ENCODE measurements at regions not wholly inside any gene's neighbourhood (a gene's known extent, or its start where the extent isn't known, plus 50 kb on each side); places are given as distances from the start of the nearest gene placed in this dataset.

GRCh38 chr13:31881495-31881882, 142.2 kb downstream of the RXFP2 start:
- no peaks in the 10 kb centered on the region for H3K9me3 Mint-ChIP-seq
- no peak for DNase-seq
- no peaks in the 10 kb centered on the region for H3K36me3 Mint-ChIP-seq (ENCODE audit: low read depth)
- intact Hi-C loops (cut with micrococcal nuclease) = no loop called here
- no peak overlapping the region for H3K27ac Mint-ChIP-seq
- H3K27me3 Mint-ChIP-seq = peaks cover 18% of the 10 kb centered on the region
- H3K4me1 Mint-ChIP-seq = peaks cover 2% of the 10 kb centered on the region
- no peak overlapping the region for H3K4me3 Mint-ChIP-seq

- intact Hi-C loops (cut with micrococcal nuclease) = no loop called here
- Mint-ChIP-seq H3K4me1 (peaks cover 2% of the 10 kb centered on the region), H3K36me3 (ENCODE audit: low read depth) (no peaks in the 10 kb centered on the region), H3K4me3 (no peak overlapping the region), H3K27me3 (peaks cover 26% of the 10 kb centered on the region), H3K27ac (no peak overlapping the region), H3K9me3 (no peaks in the 10 kb centered on the region)
- no peak for DNase-seq
Measured at GRCh38 chr13:31882794-31883193, 143.5 kb downstream of the RXFP2 start.

- peak; percentile 31 for DNase-seq
- intact Hi-C loops (cut with micrococcal nuclease) = no loop called here
- H3K4me3 Mint-ChIP-seq = no peak overlapping the region
- peaks cover 29% of the 10 kb centered on the region for H3K27me3 Mint-ChIP-seq
- H3K36me3 Mint-ChIP-seq (ENCODE audit: low read depth) = no peaks in the 10 kb centered on the region
- no peaks in the 10 kb centered on the region for H3K9me3 Mint-ChIP-seq
- H3K27ac Mint-ChIP-seq = no peak overlapping the region
- H3K4me1 Mint-ChIP-seq = peaks cover 2% of the 10 kb centered on the region
Measured at GRCh38 chr13:31884556-31884955, 145.2 kb downstream of the RXFP2 start.

GRCh38 chr13:31885994-31886393, 145.6 kb upstream of the FRY start:
- no peaks in the 10 kb centered on the region for H3K36me3 Mint-ChIP-seq (ENCODE audit: low read depth)
- peaks cover 27% of the 10 kb centered on the region for H3K27me3 Mint-ChIP-seq
- peaks cover 2% of the 10 kb centered on the region for H3K4me1 Mint-ChIP-seq
- no peak overlapping the region for H3K4me3 Mint-ChIP-seq
- H3K27ac Mint-ChIP-seq = no peak overlapping the region
- peak; percentile 37 for DNase-seq
- intact Hi-C loops (cut with micrococcal nuclease) = no loop called here
- H3K9me3 Mint-ChIP-seq = no peaks in the 10 kb centered on the region

- H3K9me3 Mint-ChIP-seq = no peaks in the 10 kb centered on the region
- no peaks in the 10 kb centered on the region for H3K36me3 Mint-ChIP-seq (ENCODE audit: low read depth)
- no peak for DNase-seq
- H3K27ac Mint-ChIP-seq = no peak overlapping the region
- H3K4me3 Mint-ChIP-seq = no peak overlapping the region
- intact Hi-C loops (cut with micrococcal nuclease) = no loop called here
- no peaks in the 10 kb centered on the region for H3K4me1 Mint-ChIP-seq
- peaks cover 27% of the 10 kb centered on the region for H3K27me3 Mint-ChIP-seq
Measured at GRCh38 chr13:31887286-31887685, 144.3 kb upstream of the FRY start.

- no peaks in the 10 kb centered on the region for H3K4me1 Mint-ChIP-seq
- H3K9me3 Mint-ChIP-seq = no peaks in the 10 kb centered on the region
- H3K27ac Mint-ChIP-seq = no peak overlapping the region
- no peak for DNase-seq
- no peaks in the 10 kb centered on the region for H3K36me3 Mint-ChIP-seq (ENCODE audit: low read depth)
- intact Hi-C loops (cut with micrococcal nuclease) = no loop called here
- H3K4me3 Mint-ChIP-seq = no peak overlapping the region
- peaks cover 36% of the 10 kb centered on the region for H3K27me3 Mint-ChIP-seq
Measured at GRCh38 chr13:31890946-31891345, 140.6 kb upstream of the FRY start.

GRCh38 chr13:31891472-31891871, 140.1 kb upstream of the FRY start:
- intact Hi-C loops (cut with micrococcal nuclease) = no loop called here
- Mint-ChIP-seq H3K4me3 (no peak overlapping the region), H3K27ac (no peak overlapping the region), H3K27me3 (peaks cover 37% of the 10 kb centered on the region), H3K36me3 (ENCODE audit: low read depth) (no peaks in the 10 kb centered on the region), H3K4me1 (peaks cover under 1% of the 10 kb centered on the region), H3K9me3 (no peaks in the 10 kb centered on the region)
- DNase-seq = no peak

GRCh38 chr13:31894931-31895330, 136.6 kb upstream of the FRY start:
- intact Hi-C loops (cut with micrococcal nuclease) = no loop called here
- Mint-ChIP-seq H3K36me3 (ENCODE audit: low read depth) (no peaks in the 10 kb centered on the region), H3K4me3 (no peak overlapping the region), H3K4me1 (peaks cover 12% of the 10 kb centered on the region), H3K9me3 (no peaks in the 10 kb centered on the region), H3K27ac (no peak overlapping the region), H3K27me3 (peaks cover 25% of the 10 kb centered on the region)
- no peak for DNase-seq

GRCh38 chr13:31895691-31896090, 135.9 kb upstream of the FRY start:
- DNase-seq = no peak
- H3K27me3 Mint-ChIP-seq = peaks cover 29% of the 10 kb centered on the region
- no peaks in the 10 kb centered on the region for H3K9me3 Mint-ChIP-seq
- H3K4me1 Mint-ChIP-seq = peaks cover 12% of the 10 kb centered on the region
- H3K36me3 Mint-ChIP-seq (ENCODE audit: low read depth) = no peaks in the 10 kb centered on the region
- no peak overlapping the region for H3K4me3 Mint-ChIP-seq
- intact Hi-C loops (cut with micrococcal nuclease) = no loop called here
- no peak overlapping the region for H3K27ac Mint-ChIP-seq

- peaks cover 32% of the 10 kb centered on the region for H3K27me3 Mint-ChIP-seq
Measured at GRCh38 chr13:31896427-31896826, 135.1 kb upstream of the FRY start.

GRCh38 chr13:31898378-31899071, 133.0 kb upstream of the FRY start:
- H3K27me3 Mint-ChIP-seq = peaks cover 25% of the 10 kb centered on the region
- DNase-seq = peak; percentile 58

More at GRCh38 chr13:31896427-31896826, 135.1 kb upstream of the FRY start:
- Mint-ChIP-seq H3K4me3 (no peak overlapping the region), H3K9me3 (no peaks in the 10 kb centered on the region), H3K4me1 (peaks cover 12% of the 10 kb centered on the region), H3K27ac (no peak overlapping the region), H3K36me3 (ENCODE audit: low read depth) (no peaks in the 10 kb centered on the region)
- no peak for DNase-seq
- intact Hi-C loops (cut with micrococcal nuclease) = no loop called here

GRCh38 chr13:31901985-31902384, 129.6 kb upstream of the FRY start:
- Mint-ChIP-seq H3K27ac (no peak overlapping the region), H3K36me3 (ENCODE audit: low read depth) (no peaks in the 10 kb centered on the region), H3K9me3 (no peaks in the 10 kb centered on the region), H3K27me3 (peaks cover 18% of the 10 kb centered on the region), H3K4me1 (peaks cover 34% of the 10 kb centered on the region), H3K4me3 (no peak overlapping the region)
- no peak for DNase-seq
- intact Hi-C loops (cut with micrococcal nuclease) = no loop called here

More at GRCh38 chr13:31898378-31899071, 133.0 kb upstream of the FRY start:
- Mint-ChIP-seq H3K27ac (no peak overlapping the region), H3K4me1 (peaks cover 23% of the 10 kb centered on the region), H3K36me3 (ENCODE audit: low read depth) (no peaks in the 10 kb centered on the region), H3K4me3 (no peak overlapping the region), H3K9me3 (no peaks in the 10 kb centered on the region)
- intact Hi-C loops (cut with micrococcal nuclease) = no loop called here

GRCh38 chr13:31903111-31903815, 128.3 kb upstream of the FRY start:
- H3K4me3 Mint-ChIP-seq = peak overlapping the region; percentile 14
- intact Hi-C loops (cut with micrococcal nuclease) = no loop called here
- peak overlapping the region; percentile 5 for H3K27ac Mint-ChIP-seq
- H3K36me3 Mint-ChIP-seq (ENCODE audit: low read depth) = no peaks in the 10 kb centered on the region
- DNase-seq = peak; percentile 53
- H3K27me3 Mint-ChIP-seq = peaks cover 26% of the 10 kb centered on the region
- H3K4me1 Mint-ChIP-seq = peaks cover 28% of the 10 kb centered on the region
- H3K9me3 Mint-ChIP-seq = no peaks in the 10 kb centered on the region

GRCh38 chr13:31904941-31905824, 126.4 kb upstream of the FRY start:
- Mint-ChIP-seq H3K27ac (no peak overlapping the region), H3K36me3 (ENCODE audit: low read depth) (no peaks in the 10 kb centered on the region), H3K27me3 (peaks cover 33% of the 10 kb centered on the region), H3K4me3 (no peak overlapping the region), H3K9me3 (no peaks in the 10 kb centered on the region), H3K4me1 (peaks cover 32% of the 10 kb centered on the region)
- no peak for DNase-seq
- intact Hi-C loops (cut with micrococcal nuclease) = loop anchor here (5.0 kb wide), 1 partner anchor 677 kb away; no protein-coding TSS in a partner anchor

Measured in activated CD4-positive, alpha-beta T cell treated with anti-CD3 and anti-CD28 coated beads, Interleukin-2, amount 10 ng/mL, durations not matched to agents 24 days and 14 days (primary cell).